Ishikawa (cell line): ENCODE measurements at regions not wholly inside any gene's neighbourhood (a gene's known extent, or its start where the extent isn't known, plus 50 kb on each side); places are given as distances from the start of the nearest gene placed in this dataset.

ENCODE experiments used
- EGR1 ChIP-seq: IDR thresholded peaks from 2 replicates; pipeline ENCODE4 v1.6.1; 2012
- EP300 ChIP-seq: IDR thresholded peaks from 2 replicates; pipeline ENCODE4 v1.6.1; 2012; ENCODE audit warnings: borderline replicate concordance
- FOXM1 ChIP-seq: IDR thresholded peaks from 2 replicates; pipeline ENCODE4 v1.6.1; 2012; ENCODE audit warnings: low read depth, borderline replicate concordance
- MAX ChIP-seq: IDR thresholded peaks from 2 replicates; pipeline ENCODE4 v1.6.1; 2012
- RAD21 ChIP-seq: IDR thresholded peaks from 2 replicates; pipeline ENCODE4 v1.6.1; 2012; ENCODE audit warnings: low read depth
- TAF1 ChIP-seq: IDR thresholded peaks from 2 replicates; pipeline ENCODE4 v1.6.1; 2012; ENCODE audit warnings: low read depth, mild to moderate bottlenecking
- YY1 ChIP-seq: IDR thresholded peaks from 2 replicates; pipeline ENCODE4 v1.6.1; 2012; ENCODE audit warnings: low read depth
- ZBTB7A ChIP-seq: IDR thresholded peaks from 2 replicates; pipeline ENCODE4 v1.6.1; 2012; ENCODE audit warnings: low read depth

DNA sequence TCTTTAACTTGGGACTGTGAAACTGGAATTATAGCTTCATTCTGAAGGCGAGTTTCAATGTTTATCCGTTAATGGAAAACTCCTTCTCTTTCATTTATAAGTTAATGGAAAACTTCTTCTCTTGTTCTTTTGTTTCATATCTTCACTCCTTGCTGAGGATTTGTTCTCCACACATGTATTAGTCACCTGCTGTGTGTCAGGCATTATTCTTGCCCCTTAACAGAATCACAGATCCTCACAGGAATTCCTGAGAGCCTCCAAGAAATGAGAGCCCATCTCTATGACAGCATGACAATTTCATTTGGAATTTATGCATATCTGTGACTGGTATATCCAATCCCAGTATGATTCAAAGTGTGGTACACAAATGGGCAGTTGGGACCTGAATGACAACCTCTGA lies 545.8 kb downstream of the BCL11A start:
- TF ChIP-seq MAX (no peak), ZBTB7A (no peak), EGR1 (no peak), RAD21 (no peak), TAF1 (no peak), FOXM1 (no peak), YY1 (no peak), EP300 (no peak)
